Esophagus muscularis mucosa (tissue), 4 donors: ENCODE measurements at regions not wholly inside any gene's neighbourhood (a gene's known extent, or its start where the extent isn't known, plus 50 kb on each side); places are given as distances from the start of the nearest gene placed in this dataset.

Experiments used
- DNase-seq: peaks from one replicate; pipeline ENCODE4 v3.0.0-alpha.2; 2017; ENCODE audit errors: extremely low spot score
- H3K27ac ChIP-seq, 4 donors: fragments of 200-600 bp; sonication (generic); replicated peaks in 1 of 4; 1 replicate in 3 of 4; 2 replicates in 1 of 4; pipeline ENCODE4 v1.5.1; 2016 to 2019; ENCODE audit warnings: mild to moderate bottlenecking in 1 of 4
- H3K27me3 ChIP-seq, 4 donors: fragments of 200-600 bp; sonication (generic); one replicate each; pipeline versions ENCODE4 v1.5.1 to v1.6.0; 2016 to 2019
- H3K36me3 ChIP-seq, 4 donors: fragments of 200-600 bp; sonication (generic); one replicate each; pipeline ENCODE4 v1.5.1; 2016 to 2019
- H3K4me1 ChIP-seq, 4 donors: fragments of 200-600 bp; sonication (generic); one replicate each; pipeline ENCODE4 v1.5.1; 2016 to 2019
- H3K4me3 ChIP-seq, 4 donors: fragments of 200-600 bp; sonication (generic); 1 replicate in 2 of 4; 2 replicates in 2 of 4; pipeline ENCODE4 v1.5.1; 2016 to 2019; ENCODE audit warnings: mild to moderate bottlenecking in 4 of 4, moderate library complexity in 1 of 4
- H3K9me3 ChIP-seq, 4 donors: fragments of 200-600 bp; sonication (generic); 1 replicate in 3 of 4; 2 replicates in 1 of 4; pipeline ENCODE4 v1.5.1; 2016 to 2019
- CTCF ChIP-seq, 3 experiments: fragments of 200-600 bp in 2 of 3; fragments of 450-650 bp in 1 of 3; sonication (generic) in 2 of 3; IDR thresholded peaks; one replicate each; pipeline ENCODE4 v1.5.1; 2017 to 2019; ENCODE audit warnings: antibody characterized with exemption in 3 of 3, mild to moderate bottlenecking in 2 of 3, moderate library complexity in 1 of 3
- EP300 ChIP-seq: sonication (generic); formaldehyde crosslinking; IDR thresholded peaks from one replicate; pipeline ENCODE4 v1.6.1; 2017; ENCODE audit warnings: antibody characterized with exemption
- POLR2A ChIP-seq: fragments of 450-650 bp; IDR thresholded peaks from one replicate; pipeline ENCODE4 v1.6.1; 2017; ENCODE audit warnings: antibody characterized with exemption, moderate library complexity, mild to moderate bottlenecking, low read depth
- POLR2AphosphoS5 ChIP-seq, 2 donors: sonication (generic); formaldehyde crosslinking; IDR thresholded peaks; one replicate each; pipeline ENCODE4 v1.6.1; 2017; ENCODE audit warnings: antibody characterized with exemption in 2 of 2
- WGBS: methylation state at CpG from one replicate; pipeline ENCODE4 v1.1.5; 2018; 5-methylcytosine and 5-hydroxymethylcytosine counted together
- intact Hi-C: fragments of 100-400 bp; cut with DNase I; formaldehyde crosslinking; loops from one replicate; pipeline ENCODE4 v1.15.1; 2023

GRCh38 chr5:105752801-105753200 is 1917.9 kb downstream of the EFNA5 start:
- no peak for DNase-seq
- intact Hi-C loops: no loop called here
- Histone ChIP-seq H3K4me3 (no peak overlapping the region), H3K36me3 (no peaks in the 10 kb centered on the region), H3K9me3 (no peaks in the 10 kb centered on the region), H3K27ac (no peak overlapping the region), H3K27me3 (no peaks in the 10 kb centered on the region), H3K4me1 (no peaks in the 10 kb centered on the region)
- 97% methylated on average over 3 of the region's 3 CpGs for WGBS
- TF ChIP-seq POLR2AphosphoS5 (IDR thresholded peaks at IDR 0.05): no peak
- no peak for TF ChIP-seq POLR2A
- no peak for TF ChIP-seq EP300
- TF ChIP-seq CTCF (IDR thresholded peaks at IDR 0.05): no peak

- Histone ChIP-seq H3K4me3 (no peak overlapping the region), H3K9me3 (no peaks in the 10 kb centered on the region), H3K4me1 (no peaks in the 10 kb centered on the region), H3K27me3 (no peaks in the 10 kb centered on the region), H3K27ac (no peak overlapping the region), H3K36me3 (no peaks in the 10 kb centered on the region)
- no peak for DNase-seq
- no peak for TF ChIP-seq CTCF (IDR thresholded peaks at IDR 0.05)
- no peak for TF ChIP-seq POLR2AphosphoS5 (IDR thresholded peaks at IDR 0.05)
- no peak for TF ChIP-seq POLR2A
- no peak for TF ChIP-seq EP300
- intact Hi-C loops: no loop called here
Observed at GRCh38 chr5:105751908-105752307, 1918.8 kb downstream of the EFNA5 start.

- no peak for DNase-seq
- intact Hi-C loops: no loop called here
Observed at GRCh38 chr5:105745111-105745510, 1925.6 kb downstream of the EFNA5 start.

GRCh38 chr5:105740242-105740641 is 1930.5 kb downstream of the EFNA5 start:
- 87% methylated on average over 3 of the region's 3 CpGs for WGBS
- intact Hi-C loops: no loop called here
- Histone ChIP-seq H3K4me1 (no peaks in the 10 kb centered on the region), H3K27me3 (no peaks in the 10 kb centered on the region), H3K27ac (no peak overlapping the region), H3K36me3 (no peaks in the 10 kb centered on the region), H3K4me3 (no peak overlapping the region), H3K9me3 (peaks cover 0 to 9% (median 0%) of the 10 kb centered on the region in 4 donors)
- no peak for DNase-seq
- TF ChIP-seq CTCF (IDR thresholded peaks at IDR 0.05) (no peak), POLR2A (no peak), EP300 (no peak), POLR2AphosphoS5 (IDR thresholded peaks at IDR 0.05) (no peak)

More at GRCh38 chr5:105745111-105745510, 1925.6 kb downstream of the EFNA5 start:
- no peaks in the 10 kb centered on the region for H3K4me1 ChIP-seq
- no peak overlapping the region for H3K4me3 ChIP-seq
- no peaks in the 10 kb centered on the region for H3K36me3 ChIP-seq
- no peak overlapping the region for H3K27ac ChIP-seq
- H3K27me3 ChIP-seq: no peaks in the 10 kb centered on the region
- no peak for TF ChIP-seq POLR2AphosphoS5 (IDR thresholded peaks at IDR 0.05)
- no peak for TF ChIP-seq EP300
- no peak for TF ChIP-seq POLR2A
- no peak for TF ChIP-seq CTCF (IDR thresholded peaks at IDR 0.05)
- H3K9me3 ChIP-seq: no peaks in the 10 kb centered on the region

GRCh38 chr5:105739732-105740131 is 1931.0 kb downstream of the EFNA5 start:
- H3K27ac ChIP-seq: no peak overlapping the region
- intact Hi-C loops: no loop called here
- H3K4me3 ChIP-seq: no peak overlapping the region
- no peaks in the 10 kb centered on the region for H3K4me1 ChIP-seq
- no peaks in the 10 kb centered on the region for H3K27me3 ChIP-seq
- DNase-seq: no peak
- TF ChIP-seq POLR2AphosphoS5 (IDR thresholded peaks at IDR 0.05) (no peak), POLR2A (no peak), EP300 (no peak), CTCF (IDR thresholded peaks at IDR 0.05) (no peak)
- peaks cover 0 to 9% (median 0%) of the 10 kb centered on the region in 4 donors for H3K9me3 ChIP-seq
- H3K36me3 ChIP-seq: no peaks in the 10 kb centered on the region
